K562 (cell line): ENCODE measurements at regions not wholly inside any gene's neighbourhood (a gene's known extent, or its start where the extent isn't known, plus 50 kb on each side); places are given as distances from the start of the nearest gene placed in this dataset.

Source experiments
- ATF7 ChIP-seq: fragments of 450-650 bp; IDR thresholded peaks from 2 replicates; pipeline ENCODE4 v1.7.1; 2014; ENCODE audit warnings: mild to moderate bottlenecking, moderate library complexity
- CBFA2T2 ChIP-seq: fragments of 450-650 bp; conservative IDR thresholded peaks from 2 replicates; pipeline ENCODE4 v1.6.1; 2017; ENCODE audit warnings: mild to moderate bottlenecking
- CBFA2T3 ChIP-seq: fragments of 450-650 bp; IDR thresholded peaks from 2 replicates; pipeline ENCODE4 v1.6.1; 2017
- FOXA3 ChIP-seq, 2 experiments: fragments of 450-650 bp in 1 of 2; sonication (generic) in 1 of 2; formaldehyde crosslinking; IDR thresholded peaks in 1 of 2; conservative IDR thresholded peaks in 1 of 2; 2 replicates each; pipeline versions ENCODE4 v1.4.0 to v1.8.0; 2020 to 2022; ENCODE audit warnings: mild to moderate bottlenecking in 2 of 2, missing genetic modification reagents in 1 of 2
- HDAC3 ChIP-seq: fragments of 450-650 bp; IDR thresholded peaks from 2 replicates; pipeline ENCODE4 v1.6.1; 2018; ENCODE audit warnings: borderline replicate concordance, mild to moderate bottlenecking, moderate library complexity; ENCODE audit not compliant: partially characterized antibody
- JUN ChIP-seq, 2 experiments: sonication (generic) in 1 of 2; formaldehyde crosslinking in 1 of 2; IDR thresholded peaks; 2 replicates each; pipeline versions ENCODE4 v1.6.1 to v1.8.0; 2012 to 2022; ENCODE audit warnings: borderline replicate concordance in 2 of 2, mild to moderate bottlenecking in 2 of 2, improper control_type of control experiment in 1 of 2, low read depth in 1 of 2, low read length in 1 of 2, missing genetic modification reagents in 1 of 2
- KAT8 ChIP-seq: fragments of 450-650 bp; IDR thresholded peaks from 2 replicates; pipeline ENCODE4 v1.6.1; 2016; ENCODE audit warnings: low read depth, mild to moderate bottlenecking
- KDM1A ChIP-seq, 2 experiments: fragments of 450-650 bp; IDR thresholded peaks; 2 replicates each; pipeline ENCODE4 v1.6.1; 2016; ENCODE audit warnings: mild to moderate bottlenecking in 2 of 2
- MED1 ChIP-seq: sonication (generic); formaldehyde crosslinking; IDR thresholded peaks from 2 replicates; pipeline ENCODE4 v1.8.1; 2023; ENCODE audit warnings: missing genetic modification reagents, borderline replicate concordance
- NR2C1 ChIP-seq, 2 experiments: fragments of 450-650 bp; IDR thresholded peaks; 2 replicates each; pipeline ENCODE4 v1.6.1; 2017; ENCODE audit warnings: mild to moderate bottlenecking in 2 of 2, antibody characterized with exemption in 1 of 2, inconsistent platforms in 1 of 2, missing compliant biosample characterization in 1 of 2, missing genetic modification characterization in 1 of 2
- NR2C2 ChIP-seq, 2 experiments: fragments of 200-800 bp in 1 of 2; sonication (Bioruptor generic) in 1 of 2; sonication (generic) in 1 of 2; formaldehyde crosslinking in 1 of 2; IDR thresholded peaks; 2 replicates each; pipeline versions ENCODE4 v1.6.1 to v1.8.0; 2016 to 2022; ENCODE audit warnings: mild to moderate bottlenecking in 1 of 2, missing compliant biosample characterization in 1 of 2, missing genetic modification characterization in 1 of 2, missing genetic modification reagents in 1 of 2
- NR2F6 ChIP-seq: fragments of 450-650 bp; formaldehyde crosslinking; IDR thresholded peaks from 2 replicates; pipeline ENCODE4 v1.4.0; 2020; ENCODE audit warnings: mild to moderate bottlenecking
- PML ChIP-seq: IDR thresholded peaks from 2 replicates; pipeline ENCODE4 v1.6.1; 2012; ENCODE audit warnings: low read length, inconsistent platforms
- RAD51 ChIP-seq: fragments of 450-650 bp; IDR thresholded peaks from 2 replicates; pipeline ENCODE4 v1.7.1; 2016; ENCODE audit warnings: low read depth, mild to moderate bottlenecking, borderline replicate concordance
- SAFB2 ChIP-seq: fragments of 200-400 bp; formaldehyde crosslinking; IDR thresholded peaks from 2 replicates; pipeline ENCODE4 v1.6.1; 2018; ENCODE audit warnings: borderline replicate concordance, low read length, low read depth, moderate library complexity; ENCODE audit not compliant: severe bottlenecking
- SMC3 ChIP-seq: conservative IDR thresholded peaks from 2 replicates; pipeline ENCODE4 v1.6.1; 2011; ENCODE audit warnings: low read depth, low read length, improper control_type of control experiment; ENCODE audit not compliant: insufficient read depth
- STAT5A ChIP-seq: IDR thresholded peaks from 2 replicates; pipeline ENCODE4 v1.6.1; 2012; ENCODE audit warnings: low read length, inconsistent platforms, borderline replicate concordance
- TAL1 ChIP-seq: fragments of 450-650 bp; IDR thresholded peaks from 2 replicates; pipeline ENCODE4 v1.6.1; 2016; ENCODE audit warnings: mild to moderate bottlenecking
- TCF3 ChIP-seq: sonication (generic); formaldehyde crosslinking; IDR thresholded peaks from 2 replicates; pipeline ENCODE4 v1.4.0; 2020; ENCODE audit warnings: mild to moderate bottlenecking, missing genetic modification reagents
- TEAD4 ChIP-seq, 2 experiments: sonication (generic) in 1 of 2; formaldehyde crosslinking in 1 of 2; IDR thresholded peaks; 2 replicates each; pipeline versions ENCODE4 v1.6.1 to v1.8.0; 2012 to 2022; ENCODE audit warnings: borderline replicate concordance in 1 of 2, inconsistent platforms in 1 of 2, low read length in 1 of 2, mild to moderate bottlenecking in 1 of 2, missing genetic modification reagents in 1 of 2
- YY1 ChIP-seq, 3 experiments: IDR thresholded peaks; 2 replicates each; pipeline ENCODE4 v1.6.1; 2011; ENCODE audit warnings: low read length in 2 of 3, mild to moderate bottlenecking in 2 of 3, moderate library complexity in 2 of 3, borderline replicate concordance in 1 of 3, control low read depth in 1 of 3, low read depth in 1 of 3; ENCODE audit not compliant: insufficient read depth in 3 of 3, insufficient replicate concordance in 2 of 3, control insufficient read depth in 1 of 3, insufficient read length in 1 of 3; ENCODE audit errors: extremely low read depth in 1 of 3
- ZFP36 ChIP-seq: fragments of 150-350 bp; IDR thresholded peaks from 2 replicates; pipeline ENCODE4 v1.6.1; 2018; ENCODE audit warnings: low read length, low read depth; ENCODE audit not compliant: partially characterized antibody
- ZNF668 ChIP-seq: fragments of 250-450 bp; sonication (Bioruptor Pico); IDR thresholded peaks from 2 replicates; pipeline ENCODE4 v1.8.0; 2022; ENCODE audit warnings: mild to moderate bottlenecking, inconsistent platforms
- TF ChIP-seq, protein P1 (sequence below): fragments of 450-650 bp; IDR thresholded peaks from 2 replicates; pipeline ENCODE4 v1.6.1; 2016; ENCODE audit warnings: missing biosample characterization, missing genetic modification characterization
- TF ChIP-seq, protein P2 (sequence below): fragments of 250-450 bp; sonication (Bioruptor Pico); IDR thresholded peaks from 2 replicates; pipeline ENCODE4 v1.8.0; 2022; ENCODE audit warnings: moderate library complexity, mild to moderate bottlenecking, inconsistent platforms
- TF ChIP-seq, protein P3 (sequence below): fragments of 450-650 bp; IDR thresholded peaks from 2 replicates; pipeline ENCODE4 v1.6.1; 2016; ENCODE audit warnings: low read depth, mild to moderate bottlenecking, moderate library complexity

DNA sequence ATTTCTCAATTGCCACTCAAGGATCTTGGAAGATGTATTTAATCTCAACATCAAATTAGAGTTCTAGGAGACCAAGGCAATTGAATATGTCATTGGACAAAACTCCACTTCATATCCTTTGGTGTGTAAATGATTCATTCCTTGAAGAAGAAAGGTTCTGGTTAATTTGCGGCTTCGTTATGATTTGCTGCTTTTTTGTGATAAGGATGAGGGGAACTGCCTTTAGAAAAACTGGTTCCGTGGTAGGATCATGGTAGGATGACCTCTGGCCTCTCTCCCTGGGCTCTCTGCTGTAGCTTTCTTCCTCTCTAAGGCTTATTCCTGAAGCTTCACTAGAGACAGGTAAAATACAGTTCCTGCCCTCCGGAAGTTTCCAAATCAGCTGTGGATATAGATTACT is 51.5 kb upstream of the ERRFI1 start (continued):
- TF ChIP-seq KDM1A (IDR thresholded peaks at IDR 0.05): peak; percentile 77 to 79
- no peak for TF ChIP-seq FOXA3 (CRISPR knock-in tag; conservative IDR thresholded peaks at IDR 0.05 in 1 of 2, IDR thresholded peaks at IDR 0.05 in 1 of 2)
- TF ChIP-seq NR2F6 (CRISPR knock-in tag): no peak
- TF ChIP-seq STAT5A: no peak
- TF ChIP-seq ATF7: no peak; the same call in 1 of the 2 replicates
- TF ChIP-seq, protein P1, sequence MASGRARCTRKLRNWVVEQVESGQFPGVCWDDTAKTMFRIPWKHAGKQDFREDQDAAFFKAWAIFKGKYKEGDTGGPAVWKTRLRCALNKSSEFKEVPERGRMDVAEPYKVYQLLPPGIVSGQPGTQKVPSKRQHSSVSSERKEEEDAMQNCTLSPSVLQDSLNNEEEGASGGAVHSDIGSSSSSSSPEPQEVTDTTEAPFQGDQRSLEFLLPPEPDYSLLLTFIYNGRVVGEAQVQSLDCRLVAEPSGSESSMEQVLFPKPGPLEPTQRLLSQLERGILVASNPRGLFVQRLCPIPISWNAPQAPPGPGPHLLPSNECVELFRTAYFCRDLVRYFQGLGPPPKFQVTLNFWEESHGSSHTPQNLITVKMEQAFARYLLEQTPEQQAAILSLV (tag): no peak
- TF ChIP-seq TEAD4 (IDR thresholded peaks at IDR 0.05; ENCODE audit: low read length): peak; percentile 78
- no peak for TF ChIP-seq TEAD4 (CRISPR knock-in tag; IDR thresholded peaks at IDR 0.05; ENCODE audit: borderline replicate concordance)
- TF ChIP-seq PML: peak; percentile 44; the same call in 1 of the 2 replicates
- TF ChIP-seq JUN (IDR thresholded peaks at IDR 0.05; ENCODE audit: borderline replicate concordance, low read depth, low read length): 0 out of 2 replicates have a peak, but pooled peaks have one; percentile 0
- TF ChIP-seq JUN (CRISPR knock-in tag; IDR thresholded peaks at IDR 0.05; ENCODE audit: borderline replicate concordance): no peak
- TF ChIP-seq RAD51: no peak
- TF ChIP-seq, protein P2, sequence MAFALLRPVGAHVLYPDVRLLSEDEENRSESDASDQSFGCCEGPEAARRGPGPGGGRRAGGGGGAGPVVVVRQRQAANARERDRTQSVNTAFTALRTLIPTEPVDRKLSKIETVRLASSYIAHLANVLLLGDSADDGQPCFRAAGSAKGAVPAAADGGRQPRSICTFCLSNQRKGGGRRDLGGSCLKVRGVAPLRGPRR (CRISPR knock-in tag): no peak
- no peak for TF ChIP-seq SAFB2
- no peak for TF ChIP-seq KAT8
- peak; percentile 51 for TF ChIP-seq NR2C1 (IDR thresholded peaks at IDR 0.05)
- peak; percentile 40; the same call in 1 of the 2 replicates for TF ChIP-seq NR2C1 (tag; IDR thresholded peaks at IDR 0.05)
- TF ChIP-seq SMC3: no peak
- TF ChIP-seq TCF3: peak; percentile 64
- TF ChIP-seq, protein P3, sequence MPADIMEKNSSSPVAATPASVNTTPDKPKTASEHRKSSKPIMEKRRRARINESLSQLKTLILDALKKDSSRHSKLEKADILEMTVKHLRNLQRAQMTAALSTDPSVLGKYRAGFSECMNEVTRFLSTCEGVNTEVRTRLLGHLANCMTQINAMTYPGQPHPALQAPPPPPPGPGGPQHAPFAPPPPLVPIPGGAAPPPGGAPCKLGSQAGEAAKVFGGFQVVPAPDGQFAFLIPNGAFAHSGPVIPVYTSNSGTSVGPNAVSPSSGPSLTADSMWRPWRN: peak; percentile 55; the same call in 1 of the 2 replicates
- no peak for TF ChIP-seq MED1
- no peak for TF ChIP-seq YY1 (IDR thresholded peaks at IDR 0.05; ENCODE audit: borderline replicate concordance in 1 of 3, control insufficient read depth in 1 of 3, extremely low read depth in 1 of 3, insufficient read depth in 3 of 3, insufficient read length in 1 of 3, insufficient replicate concordance in 2 of 3, low read depth in 1 of 3, low read length in 2 of 3)
- TF ChIP-seq ZFP36: no peak
- peak; percentile 29 for TF ChIP-seq HDAC3
- no peak for TF ChIP-seq NR2C2 (CRISPR knock-in tag; IDR thresholded peaks at IDR 0.05)
- peak; percentile 84 for TF ChIP-seq NR2C2 (tag; IDR thresholded peaks at IDR 0.05)
- TF ChIP-seq CBFA2T3: peak; percentile 62
- TF ChIP-seq TAL1: peak; percentile 37; the same call in 1 of the 2 replicates
- TF ChIP-seq ZNF668 (CRISPR knock-in tag): no peak
- TF ChIP-seq CBFA2T2: peak; percentile 31
